NCI-H345 (cell line): ENCODE measurements at regions not wholly inside any gene's neighbourhood (a gene's known extent, or its start where the extent isn't known, plus 50 kb on each side); places are given as distances from the start of the nearest gene placed in this dataset.

Experiments
- DNase-seq: peaks from one replicate; lab custom pipeline; 2025; lab: John Stamatoyannopoulos, UW

DNA sequence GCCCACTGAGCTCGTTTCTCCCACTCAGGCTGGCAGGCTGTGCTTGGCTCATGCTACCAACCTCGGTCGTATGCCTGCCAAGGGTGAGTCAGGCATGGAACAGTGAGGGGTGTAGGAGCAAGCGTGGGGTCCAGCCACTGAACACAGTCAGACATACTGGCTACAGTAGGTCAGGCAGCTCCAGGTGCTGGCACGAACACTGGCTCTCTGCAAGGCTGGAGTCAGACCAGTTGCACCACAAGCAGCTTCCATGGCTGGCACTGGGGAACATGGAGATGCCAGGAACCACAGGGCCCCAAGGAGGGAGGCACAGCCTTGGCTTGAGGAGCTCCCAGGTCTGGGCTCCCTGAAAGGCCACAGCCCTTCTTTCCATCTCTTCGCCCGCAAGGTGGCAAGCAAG, 410.7 kb upstream of the KIRREL3 start:
- no peak for DNase-seq

DNA sequence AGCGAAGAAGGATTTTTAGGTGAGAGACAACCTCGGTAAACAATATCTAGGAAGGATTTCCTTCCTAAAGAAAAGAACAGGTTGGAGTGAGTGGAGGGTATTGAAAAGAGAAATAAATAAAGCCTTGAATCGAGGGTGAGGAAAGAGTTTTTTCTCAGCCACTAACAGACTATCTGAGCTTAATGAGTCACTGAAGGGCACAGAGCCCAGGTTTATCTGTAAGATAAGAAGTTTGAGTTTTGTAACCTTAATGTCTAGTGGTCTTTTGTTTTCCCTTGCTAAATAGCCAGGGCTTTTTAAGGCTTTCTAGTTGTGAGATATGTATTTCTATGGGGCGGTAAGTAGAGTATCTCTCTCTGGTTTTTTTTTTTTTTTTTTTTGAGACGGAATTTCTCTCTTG, 394.5 kb upstream of the KIRREL3 start:
- no peak for DNase-seq

DNA sequence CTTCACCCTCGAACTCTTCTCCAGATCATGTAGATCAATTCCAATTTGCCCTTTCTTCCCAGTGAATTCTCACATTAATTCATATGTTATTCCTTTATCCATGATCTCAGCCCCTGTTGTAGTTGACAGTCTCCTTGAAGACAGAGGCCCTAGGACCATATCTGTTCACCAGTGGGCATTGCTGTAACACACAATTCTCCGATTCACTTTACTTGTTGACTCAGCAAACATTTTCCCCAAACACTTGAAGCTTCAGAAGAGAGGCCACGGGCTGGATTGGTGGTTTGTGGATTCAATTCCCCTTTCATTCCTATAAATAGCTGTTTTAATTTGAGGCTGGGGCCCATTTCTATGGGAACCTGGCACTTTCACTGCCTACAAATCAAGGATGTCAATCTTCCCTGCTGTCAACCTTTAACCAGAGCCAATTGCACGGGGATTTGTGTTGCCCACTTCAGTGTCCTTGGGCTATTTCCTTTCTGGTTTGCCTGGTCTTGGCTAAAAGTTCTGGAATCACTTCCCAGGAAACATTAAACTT, 393.0 kb upstream of the KIRREL3 start:
- DNase-seq, result peak; percentile 37

DNA sequence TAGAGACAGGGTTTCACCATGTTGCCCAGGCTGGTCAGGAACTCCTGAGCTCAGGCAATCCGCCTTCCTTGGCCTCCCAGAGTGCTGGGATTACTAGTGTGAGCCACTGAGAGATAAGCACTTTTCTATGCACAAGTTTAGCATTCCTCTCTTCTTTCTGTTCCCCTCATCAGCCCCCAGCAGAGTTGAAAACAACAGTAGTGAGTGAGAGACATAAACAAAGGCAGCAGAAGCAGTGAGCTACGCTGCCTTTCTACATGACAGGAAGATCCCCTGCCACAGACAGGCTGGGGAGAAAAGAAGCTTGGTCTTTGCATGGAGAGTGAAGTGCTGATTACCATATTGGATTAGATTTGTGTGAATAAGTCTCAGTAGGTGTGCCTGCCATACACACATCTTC, 392.0 kb upstream of the KIRREL3 start:
- no peak for DNase-seq

DNA sequence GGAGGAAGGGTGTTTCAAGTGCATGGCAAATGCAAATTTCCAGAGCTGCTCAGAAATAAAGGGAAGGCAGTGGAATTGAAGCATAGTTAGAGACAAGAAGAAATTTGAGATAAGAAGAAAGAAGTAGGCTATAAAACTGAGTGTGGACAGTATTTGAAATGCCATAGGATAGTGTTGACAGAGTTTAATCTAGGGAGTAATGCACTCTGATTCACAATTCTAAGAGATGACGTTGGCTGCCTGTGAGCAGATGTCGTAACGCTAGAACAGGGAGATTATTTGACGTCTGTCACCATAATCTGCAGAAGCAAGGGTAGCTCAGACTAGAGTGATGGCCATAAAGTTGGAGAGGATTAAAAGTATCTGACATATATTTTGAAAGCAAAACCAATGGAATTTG, 389.9 kb upstream of the KIRREL3 start:
- no peak for DNase-seq

DNA sequence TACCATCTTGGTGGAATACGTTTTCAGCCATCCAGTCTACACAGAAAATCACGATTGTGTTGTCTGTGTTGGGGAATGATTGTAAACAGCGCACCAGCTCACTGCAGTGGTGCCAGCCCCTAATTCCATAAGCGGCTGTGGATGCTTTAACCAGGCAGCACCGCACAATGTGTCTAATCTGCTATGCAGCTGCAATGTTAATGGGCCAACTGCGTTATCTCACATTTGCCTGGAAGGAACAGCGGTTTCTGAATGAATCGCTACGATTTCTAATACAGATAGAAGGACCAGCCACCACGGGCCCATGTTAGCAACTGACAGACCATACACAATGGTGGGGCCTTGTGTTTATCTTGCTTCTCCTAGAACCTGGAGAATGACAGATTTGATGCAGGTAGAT, 384.5 kb upstream of the KIRREL3 start:
- DNase-seq, result no peak

DNA sequence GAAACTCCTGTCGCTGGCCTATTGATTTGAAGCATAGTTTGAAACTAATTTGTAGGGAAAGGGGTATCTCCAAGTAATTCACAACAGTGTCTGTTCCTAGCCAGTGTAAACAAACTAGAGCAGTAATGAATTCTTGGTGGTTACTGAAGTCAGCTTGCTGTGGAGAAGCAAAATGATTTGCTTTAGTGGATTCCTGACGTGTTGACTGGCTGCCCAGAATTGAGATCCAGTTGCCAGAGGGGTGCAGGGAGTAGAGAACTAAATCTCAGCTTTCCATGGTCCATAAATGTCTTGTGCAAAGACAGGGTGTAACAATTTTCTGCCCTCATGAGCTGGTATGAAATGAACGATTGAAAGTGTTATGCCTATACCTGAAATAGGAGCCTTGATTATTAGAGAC, 382.5 kb upstream of the KIRREL3 start:
- DNase-seq, result no peak

DNA sequence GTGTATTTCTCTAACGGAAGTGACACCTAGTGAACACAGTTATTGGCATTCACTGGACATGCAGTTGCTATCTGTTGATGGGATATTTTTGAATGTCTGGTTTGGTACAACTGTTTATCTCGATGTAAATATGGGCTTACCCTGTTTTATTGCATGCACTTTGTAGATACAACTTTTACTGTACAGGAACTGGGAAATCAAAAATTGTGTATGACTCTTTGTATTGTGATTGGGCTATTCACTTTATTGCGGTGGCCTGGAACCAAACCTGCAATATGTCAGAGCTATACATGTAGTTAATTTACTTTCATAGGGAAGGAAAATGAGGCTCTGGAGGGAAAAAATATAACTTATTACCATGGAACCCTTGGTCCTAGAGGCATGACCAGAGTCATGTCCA, 380.7 kb upstream of the KIRREL3 start:
- DNase-seq, result no peak

DNA sequence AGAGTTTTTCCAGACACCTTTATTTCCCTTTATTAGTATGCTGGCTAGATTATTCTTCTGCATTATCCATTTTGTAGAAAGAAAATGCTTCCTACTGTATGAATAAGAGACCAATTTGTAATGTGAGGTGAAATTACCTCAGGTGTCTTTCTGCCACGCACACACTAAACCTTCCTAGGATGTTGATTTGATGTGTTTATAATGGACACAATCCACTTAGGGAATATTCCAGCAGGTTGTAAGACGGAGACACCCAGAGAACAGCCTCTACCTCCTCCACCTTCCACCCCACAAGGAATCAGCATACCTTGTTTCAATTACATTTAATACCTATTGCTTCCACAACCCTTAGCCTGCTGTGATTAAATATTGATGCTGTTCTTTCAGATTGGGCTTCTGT, 379.1 kb upstream of the KIRREL3 start:
- DNase-seq, result no peak

DNA sequence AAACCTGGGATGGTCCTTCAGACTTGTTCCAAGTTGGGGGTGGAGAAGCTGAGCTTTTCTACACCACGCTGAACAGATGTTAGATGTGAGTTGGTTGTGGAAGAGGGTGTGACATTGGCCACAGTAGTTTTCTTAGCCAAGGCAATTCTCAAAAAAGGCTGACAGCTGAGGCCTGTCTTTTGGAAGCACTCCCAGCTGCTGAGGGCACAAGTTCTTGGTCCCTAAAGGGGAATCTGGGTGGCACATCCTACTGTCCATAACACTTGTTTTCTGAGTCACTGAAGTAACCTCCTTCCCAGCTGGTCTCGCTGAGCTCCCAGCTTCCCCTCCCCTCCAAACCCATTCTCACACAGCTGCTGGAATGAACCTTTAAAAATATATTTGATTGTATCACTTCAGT, 375.7 kb upstream of the KIRREL3 start:
- no peak for DNase-seq

DNA sequence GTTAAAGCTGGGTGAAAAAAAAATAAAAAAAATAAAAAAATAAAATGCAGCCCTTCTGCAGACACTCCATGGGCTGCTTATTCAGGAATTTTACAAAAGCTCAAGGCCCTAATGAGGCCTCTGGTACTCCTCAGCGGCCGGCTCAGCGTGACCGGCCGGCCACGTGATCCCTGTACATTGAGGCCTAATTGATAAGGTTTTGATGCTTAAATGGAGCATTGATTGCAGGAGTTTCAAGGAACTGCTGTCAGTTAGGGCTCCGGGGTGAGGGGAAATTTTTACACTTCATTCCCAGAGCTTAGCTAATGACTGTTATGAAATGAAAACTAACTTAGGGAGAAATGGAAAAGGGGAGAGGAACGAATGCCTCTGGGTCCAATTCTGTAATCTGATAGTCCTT, 368.8 kb upstream of the KIRREL3 start:
- no peak for DNase-seq

DNA sequence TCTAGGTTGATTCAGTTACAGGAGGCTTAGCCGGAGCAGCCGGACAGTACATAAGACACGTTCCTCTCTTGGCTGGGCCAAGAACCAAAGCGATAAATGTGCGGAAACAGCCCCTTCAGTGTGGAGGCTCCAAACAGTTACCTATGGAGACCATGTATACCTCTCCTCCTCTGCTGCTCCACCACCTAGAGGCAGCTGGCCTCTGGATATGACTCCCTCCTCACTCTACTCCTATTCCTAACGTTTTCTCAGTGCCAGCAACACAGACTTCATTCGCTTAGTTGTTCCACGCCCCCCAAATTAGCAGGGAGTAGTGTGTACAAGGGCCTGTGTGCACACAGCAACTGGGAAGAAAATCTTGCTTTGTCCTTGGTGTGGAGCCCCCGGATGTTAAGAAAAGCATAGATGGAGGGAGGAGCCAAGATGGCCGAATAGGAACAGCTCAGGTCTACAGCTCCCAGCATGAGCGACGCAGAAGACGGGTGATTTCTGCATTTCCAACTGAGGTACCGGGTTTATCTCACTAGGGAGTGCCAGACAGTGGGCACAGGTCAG, 362.3 kb upstream of the KIRREL3 start:
- DNase-seq, result no peak

DNA sequence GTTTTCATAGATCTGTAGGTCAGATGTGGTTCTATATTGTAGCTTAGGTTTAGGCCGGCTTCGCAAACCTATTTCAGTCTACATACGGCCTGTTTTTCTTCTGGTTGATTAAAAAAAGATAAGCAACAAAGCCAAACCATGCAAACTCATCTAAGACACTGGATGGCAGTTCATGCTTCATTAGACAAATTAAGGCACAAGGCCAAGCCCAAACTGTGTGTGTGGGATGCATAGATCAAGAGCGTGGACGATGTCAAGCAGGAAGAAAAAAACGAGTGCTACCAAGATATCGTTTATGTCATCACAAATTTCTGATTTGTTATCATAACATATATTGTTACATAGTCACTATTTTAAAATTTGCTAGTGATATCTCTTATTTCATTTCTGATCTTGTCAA, 357.6 kb upstream of the KIRREL3 start:
- no peak for DNase-seq

DNA sequence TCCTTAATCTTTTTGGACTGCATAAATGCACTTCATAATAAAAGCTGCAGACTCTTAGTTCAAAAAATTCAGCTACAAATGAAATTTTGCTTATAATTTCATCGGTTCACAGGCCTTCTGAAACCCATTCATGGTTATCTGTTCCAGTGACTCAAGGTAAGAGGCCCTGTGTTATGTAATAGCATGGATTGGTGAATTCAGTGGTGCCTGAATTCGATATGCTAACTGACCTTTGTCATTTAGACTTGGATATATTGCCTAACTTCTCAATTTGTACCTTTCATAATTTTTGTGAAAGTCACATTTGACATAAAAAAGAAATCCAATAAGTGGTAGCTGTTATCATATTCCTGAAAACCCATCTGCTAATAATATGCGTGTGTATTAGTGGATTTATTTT, 349.9 kb upstream of the KIRREL3 start:
- DNase-seq, result no peak

DNA sequence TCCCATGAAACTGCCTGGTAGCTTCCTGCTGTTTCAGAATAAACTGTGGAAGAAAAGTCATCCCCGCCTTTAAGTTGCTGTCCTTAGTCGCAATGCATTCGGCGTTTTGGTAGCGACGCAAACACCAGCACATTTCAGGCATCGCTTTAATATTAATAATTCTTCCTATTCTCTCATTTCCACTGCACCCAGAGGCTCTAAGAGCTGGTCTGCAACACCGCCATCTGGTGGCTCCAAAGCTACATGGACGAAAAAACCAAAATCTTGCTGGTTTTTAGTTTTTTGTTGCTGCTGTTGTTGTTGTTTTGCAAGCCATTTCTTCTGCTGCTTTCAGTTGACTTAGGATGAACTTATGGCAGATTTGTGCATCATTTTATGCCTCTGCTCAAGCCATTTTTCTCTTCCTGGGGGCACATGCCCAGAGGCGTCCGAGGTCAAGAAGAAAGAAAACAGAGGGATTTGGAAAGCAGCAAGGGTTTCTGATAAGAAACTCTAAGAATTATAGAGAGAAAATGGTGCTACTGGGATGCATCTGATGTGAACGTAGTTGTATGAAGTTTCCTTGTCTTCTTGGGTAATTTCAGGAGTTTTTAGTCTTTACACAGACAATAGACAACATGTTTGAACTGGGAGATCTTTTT, 345.4 kb upstream of the KIRREL3 start:
- DNase-seq, result peak; percentile 42

DNA sequence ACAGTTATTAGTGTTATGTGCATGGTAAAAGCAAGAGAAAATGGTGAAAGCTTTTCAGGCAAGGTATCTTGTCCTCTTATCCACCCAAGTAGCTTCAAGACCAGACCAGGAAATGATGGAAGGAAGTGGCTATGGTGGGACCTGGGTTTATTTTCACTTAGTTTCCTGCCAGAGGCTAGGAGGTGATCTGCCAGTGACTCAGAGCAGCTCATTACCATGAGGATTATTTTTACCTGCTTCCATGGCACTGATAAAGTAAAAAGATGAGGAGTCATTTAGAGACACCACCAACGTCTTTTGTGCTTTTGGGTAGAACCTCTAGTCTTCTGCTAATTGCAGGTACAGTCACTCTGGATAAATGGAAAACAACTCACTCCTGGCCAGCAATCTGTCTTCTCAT, 339.9 kb upstream of the KIRREL3 start:
- DNase-seq, result no peak

DNA sequence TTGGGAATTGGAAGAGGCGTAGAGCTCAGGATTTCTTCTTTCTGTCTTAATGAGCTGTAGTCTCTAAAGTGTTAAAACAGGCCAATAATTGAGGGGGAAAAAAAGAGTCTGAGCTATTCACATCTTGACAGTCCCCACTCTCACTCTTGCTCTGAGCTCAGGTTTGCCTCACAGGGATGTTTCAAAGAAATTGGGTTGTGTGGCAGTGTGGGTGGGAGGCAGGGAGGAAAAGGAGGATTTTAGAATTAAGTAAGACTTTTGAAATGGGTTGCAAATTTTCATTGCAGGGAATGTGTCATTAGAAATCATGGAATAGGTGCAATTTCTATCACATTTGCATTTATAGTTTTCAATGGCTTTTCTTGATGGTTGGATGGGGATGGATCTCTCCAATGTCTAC, 338.8 kb upstream of the KIRREL3 start:
- DNase-seq, result no peak

DNA sequence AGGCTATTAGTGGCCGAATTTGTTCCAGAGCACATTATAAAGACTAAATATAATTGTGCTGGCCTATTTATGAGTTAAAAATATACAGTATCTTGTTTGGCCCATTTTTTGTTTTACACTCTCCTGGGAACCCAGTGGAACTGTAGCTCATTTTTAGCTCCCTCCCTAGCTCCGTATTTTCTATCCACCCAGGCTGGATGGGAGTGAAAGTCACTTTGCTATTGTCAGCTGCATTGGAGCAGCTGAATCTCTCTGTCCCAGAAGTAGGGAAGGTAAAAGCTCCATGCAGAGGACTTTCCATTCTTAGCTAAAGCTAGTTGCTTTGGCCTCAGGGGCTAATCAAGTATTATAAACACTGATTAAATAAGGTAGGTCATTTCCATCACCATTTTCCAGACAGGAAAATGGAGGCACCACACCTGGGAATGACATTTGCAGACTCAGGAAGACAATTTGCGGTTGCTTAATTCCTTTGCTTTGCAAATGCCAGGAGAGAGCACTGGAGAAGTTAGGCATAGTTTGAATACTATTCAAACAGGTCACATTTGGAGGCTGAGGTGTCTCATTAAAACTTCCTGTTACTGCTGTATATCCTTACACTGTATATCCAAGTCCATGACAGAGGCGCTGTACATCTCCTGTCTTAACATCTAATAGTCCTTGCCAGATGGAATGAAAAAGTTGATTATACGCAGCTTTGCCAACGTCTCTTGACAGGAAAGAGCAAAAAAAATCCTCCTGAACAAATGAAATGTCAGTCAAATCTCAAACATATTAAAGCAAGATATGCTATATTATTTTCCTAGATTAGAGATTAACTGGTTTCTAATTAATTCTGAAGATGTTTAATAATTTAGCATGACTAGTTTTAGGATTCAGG, 338.1 kb upstream of the KIRREL3 start:
- no peak for DNase-seq

DNA sequence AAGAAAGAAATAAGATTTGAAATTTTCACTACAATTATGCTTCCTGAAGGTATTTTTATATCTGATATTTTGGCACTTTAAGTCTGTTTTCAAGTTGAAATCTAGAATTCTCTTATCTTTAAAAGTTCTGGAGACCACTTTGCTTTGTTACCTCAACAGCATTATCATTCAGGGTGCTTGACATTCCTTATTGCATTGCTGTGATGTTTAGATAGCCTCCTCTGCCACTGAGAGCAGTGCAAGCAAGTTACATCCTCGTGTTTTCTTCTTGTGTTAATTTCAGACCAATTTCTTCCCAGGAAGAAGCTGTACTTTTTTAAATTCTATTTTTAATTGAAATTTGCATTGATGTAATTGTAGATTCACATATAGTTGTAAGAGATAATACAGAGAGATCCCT, 333.9 kb upstream of the KIRREL3 start:
- DNase-seq, result no peak

DNA sequence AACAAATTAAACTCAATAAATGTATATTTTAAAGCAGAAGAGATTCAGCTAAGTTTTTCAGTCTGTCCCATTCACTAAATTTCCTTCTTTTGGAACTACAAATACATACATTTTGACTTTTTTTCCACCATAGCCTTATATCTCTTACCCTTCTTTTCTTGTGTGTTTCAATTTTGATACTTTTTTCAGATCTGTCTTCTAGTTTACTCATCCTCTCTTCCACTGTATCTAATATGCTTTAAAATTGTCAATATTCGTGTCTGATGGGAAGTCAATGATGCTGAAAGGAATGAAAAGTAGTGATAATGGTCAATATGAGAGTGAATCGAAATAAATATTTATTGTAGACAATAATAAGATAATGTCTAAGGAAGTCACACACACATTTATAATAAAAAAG, 332.3 kb upstream of the KIRREL3 start:
- no peak for DNase-seq

DNA sequence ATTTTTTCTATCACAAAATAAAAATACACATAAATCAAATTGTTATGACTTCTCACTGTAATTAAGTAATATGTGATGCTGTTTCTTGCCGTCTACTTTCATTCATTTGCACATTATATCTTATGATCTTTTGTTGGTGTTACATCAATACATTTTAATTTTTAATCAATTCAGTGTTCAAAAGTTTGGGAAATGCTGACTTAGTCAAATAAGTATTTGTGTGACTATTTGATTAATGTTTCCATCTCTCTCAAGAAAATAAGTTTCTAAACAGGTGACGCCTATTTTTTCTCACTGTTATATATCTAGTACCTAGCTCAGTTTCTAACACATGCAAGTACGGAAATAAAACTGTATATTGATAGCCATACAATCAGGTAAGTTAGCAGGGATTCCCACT, 329.5 kb upstream of the KIRREL3 start:
- DNase-seq, result no peak

DNA sequence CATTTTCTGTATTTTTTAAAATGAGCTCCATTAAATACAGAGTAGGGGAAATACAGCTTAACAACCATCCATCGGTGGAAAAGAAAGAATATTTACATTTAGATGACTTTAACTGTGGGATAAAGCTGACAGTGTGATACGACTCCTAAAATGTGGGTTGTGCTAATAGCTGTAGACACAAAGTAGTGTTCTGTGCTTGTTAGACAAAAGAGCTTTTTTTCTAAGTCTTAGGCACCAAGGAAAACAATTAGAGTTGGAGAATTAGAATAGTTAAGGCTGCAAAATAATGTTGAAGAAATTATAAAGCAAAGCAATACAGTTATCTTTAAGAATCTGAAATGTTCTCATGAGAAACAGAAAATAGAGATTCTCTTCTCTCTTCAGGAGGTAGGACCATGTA, 307.7 kb upstream of the KIRREL3 start:
- DNase-seq, result no peak

DNA sequence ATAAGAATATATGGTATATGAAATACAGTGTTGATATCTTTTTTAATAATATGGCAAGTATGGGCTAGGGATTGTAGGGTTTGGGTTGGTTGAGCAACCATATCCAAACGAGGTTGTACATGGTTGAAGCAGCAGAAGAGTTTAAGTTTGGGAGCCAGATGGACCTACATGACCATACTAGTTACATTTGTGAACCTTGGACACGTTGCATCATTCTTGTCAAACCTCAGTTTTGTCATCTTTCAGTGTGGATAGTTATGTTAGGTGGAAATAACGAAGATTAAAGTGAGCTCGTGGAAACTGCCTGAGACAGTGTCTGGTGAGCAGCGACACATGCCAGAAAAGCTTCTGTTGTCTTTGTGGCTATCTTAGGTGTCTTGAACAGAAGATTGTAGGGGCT, 307.1 kb upstream of the KIRREL3 start:
- no peak for DNase-seq
